Liver (tissue), 8 donors: ENCODE measurements at regions not wholly inside any gene's neighbourhood (a gene's known extent, or its start where the extent isn't known, plus 50 kb on each side); places are given as distances from the start of the nearest gene placed in this dataset.

Experiments
- DNase-seq: peaks from one replicate; pipeline ENCODE4 v3.0.0-alpha.2; 2017; ENCODE audit warnings: low spot score
- H3K27ac ChIP-seq, 2 donors: one replicate each; pipeline ENCODE4 v1.7.0; 2013; ENCODE audit warnings: inconsistent platforms in 2 of 2, low read length in 2 of 2, control low read depth in 1 of 2, low read depth in 1 of 2, mild to moderate bottlenecking in 1 of 2
- H3K27me3 ChIP-seq, 4 donors: one replicate each; pipeline versions ENCODE4 v1.6.1 to v1.7.0; 2013; ENCODE audit warnings: low read length in 3 of 4, inconsistent platforms in 1 of 4, mild to moderate bottlenecking in 1 of 4, moderate library complexity in 1 of 4; ENCODE audit not compliant: control insufficient read depth in 4 of 4, insufficient read depth in 4 of 4
- H3K36me3 ChIP-seq, 4 donors: one replicate each; pipeline versions ENCODE4 v1.6.1 to v1.7.0; 2013; ENCODE audit warnings: low read length in 3 of 4, mild to moderate bottlenecking in 3 of 4, low read depth in 1 of 4, moderate library complexity in 1 of 4; ENCODE audit not compliant: control insufficient read depth in 4 of 4, insufficient read depth in 3 of 4
- H3K4me1 ChIP-seq, 4 donors: one replicate each; pipeline versions ENCODE4 v1.6.1 to v1.7.0; 2013; ENCODE audit warnings: low read length in 3 of 4, mild to moderate bottlenecking in 3 of 4, moderate library complexity in 1 of 4; ENCODE audit not compliant: control insufficient read depth in 4 of 4, insufficient read depth in 4 of 4
- H3K4me3 ChIP-seq, 3 donors: one replicate each; pipeline versions ENCODE4 v1.6.1 to v1.7.0; 2013; ENCODE audit warnings: low read length in 3 of 3, control low read depth in 1 of 3, low read depth in 1 of 3, mild to moderate bottlenecking in 1 of 3
- H3K9ac ChIP-seq, 2 donors: one replicate each; pipeline ENCODE4 v1.7.0; 2013; ENCODE audit warnings: low read length in 2 of 2, mild to moderate bottlenecking in 2 of 2, moderate library complexity in 2 of 2, control low read depth in 1 of 2, low read depth in 1 of 2
- H3K9me3 ChIP-seq, 4 donors: one replicate each; pipeline versions ENCODE4 v1.6.1 to v1.7.0; 2013; ENCODE audit warnings: low read length in 3 of 4; ENCODE audit not compliant: control insufficient read depth in 4 of 4
- CTCF ChIP-seq: fragments of 150-350 bp; IDR thresholded peaks from 2 replicates; pipeline ENCODE4 v1.5.1; 2017; ENCODE audit warnings: improper control_type of control experiment, low read depth, low read length; ENCODE audit not compliant: missing input control
- EGR1 ChIP-seq, 2 donors: IDR thresholded peaks; 2 replicates each; pipeline ENCODE4 v1.6.1; 2016 to 2018; ENCODE audit warnings: antibody characterized with exemption in 2 of 2, low read depth in 2 of 2
- FOXA1 ChIP-seq: IDR thresholded peaks from 2 replicates; pipeline ENCODE4 v1.6.1; 2016; ENCODE audit warnings: antibody characterized with exemption
- FOXA2 ChIP-seq: IDR thresholded peaks from 2 replicates; pipeline ENCODE4 v1.6.1; 2016; ENCODE audit warnings: antibody characterized with exemption
- GABPA ChIP-seq, 2 donors: IDR thresholded peaks in 1 of 2; conservative IDR thresholded peaks in 1 of 2; 2 replicates each; pipeline ENCODE4 v1.6.1; 2016; ENCODE audit warnings: antibody characterized with exemption in 2 of 2, mild to moderate bottlenecking in 1 of 2, moderate library complexity in 1 of 2
- HNF4A ChIP-seq, 2 donors: conservative IDR thresholded peaks; 2 replicates each; pipeline ENCODE4 v1.6.1; 2016; ENCODE audit warnings: antibody characterized with exemption in 2 of 2, mild to moderate bottlenecking in 2 of 2
- HNF4G ChIP-seq: IDR thresholded peaks from 2 replicates; pipeline ENCODE4 v1.6.1; 2016; ENCODE audit warnings: antibody characterized with exemption
- JUND ChIP-seq, 2 donors: IDR thresholded peaks; 2 replicates each; pipeline ENCODE4 v1.6.1; 2016; ENCODE audit warnings: antibody characterized with exemption in 2 of 2
- NR2F2 ChIP-seq: IDR thresholded peaks from 2 replicates; pipeline ENCODE4 v1.6.1; 2016; ENCODE audit warnings: antibody characterized with exemption
- RAD21 ChIP-seq, 2 donors: IDR thresholded peaks; 2 replicates each; pipeline ENCODE4 v1.6.1; 2016; ENCODE audit warnings: antibody characterized with exemption in 2 of 2, mild to moderate bottlenecking in 2 of 2
- REST ChIP-seq: IDR thresholded peaks from 2 replicates; pipeline ENCODE4 v1.6.1; 2016; ENCODE audit warnings: antibody characterized with exemption, mild to moderate bottlenecking
- RXRA ChIP-seq, 2 donors: IDR thresholded peaks; 2 replicates each; pipeline ENCODE4 v1.6.1; 2017 to 2018; ENCODE audit warnings: antibody characterized with exemption in 2 of 2, mild to moderate bottlenecking in 1 of 2
- SP1 ChIP-seq: IDR thresholded peaks from 2 replicates; pipeline ENCODE4 v1.6.1; 2018; ENCODE audit warnings: antibody characterized with exemption, mild to moderate bottlenecking
- TAF1 ChIP-seq: conservative IDR thresholded peaks from 2 replicates; pipeline ENCODE4 v1.6.1; 2016; ENCODE audit warnings: antibody characterized with exemption, mild to moderate bottlenecking
- YY1 ChIP-seq: IDR thresholded peaks from 2 replicates; pipeline ENCODE4 v1.6.1; 2016; ENCODE audit warnings: antibody characterized with exemption, mild to moderate bottlenecking
- WGBS: extraction: QIAGEN DNeasy Blood & Tissue Kit; methylation state at CpG from one replicate; pipeline ENCODE4 v1.1.7; 2013; 5-methylcytosine and 5-hydroxymethylcytosine counted together
- TF ChIP-seq, protein P1 (sequence below): IDR thresholded peaks from 2 replicates; pipeline ENCODE4 v1.6.1; 2016; ENCODE audit warnings: antibody characterized with exemption
- TF ChIP-seq, protein P2 (sequence below): IDR thresholded peaks from 2 replicates; pipeline ENCODE4 v1.6.1; 2016; ENCODE audit warnings: antibody characterized with exemption
- TF ChIP-seq, protein P3 (sequence below): IDR thresholded peaks from 2 replicates; pipeline ENCODE4 v1.6.1; 2016; ENCODE audit warnings: antibody characterized with exemption
- donor health status: healthy.
- donor health status: healthy.
- donor health status: healthy.
- donor health status: healthy.
- donor health status: healthy.

- TF ChIP-seq SP1: no peak
- TF ChIP-seq, protein P1, sequence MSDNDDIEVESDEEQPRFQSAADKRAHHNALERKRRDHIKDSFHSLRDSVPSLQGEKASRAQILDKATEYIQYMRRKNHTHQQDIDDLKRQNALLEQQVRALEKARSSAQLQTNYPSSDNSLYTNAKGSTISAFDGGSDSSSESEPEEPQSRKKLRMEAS: no peak
- no peak for TF ChIP-seq RAD21 (IDR thresholded peaks at IDR 0.05)
- TF ChIP-seq TAF1: no peak
- TF ChIP-seq GABPA (IDR thresholded peaks at IDR 0.05 in 1 of 2, conservative IDR thresholded peaks at IDR 0.05 in 1 of 2): no peak
- TF ChIP-seq RXRA (IDR thresholded peaks at IDR 0.05): no peak
- TF ChIP-seq HNF4A (conservative IDR thresholded peaks at IDR 0.05): no peak
- TF ChIP-seq HNF4G: no peak
- no peak for TF ChIP-seq YY1
Measured at GRCh38 chr10:15432266-15432665, 61.2 kb upstream of the FAM171A1 start (continued).

- Histone ChIP-seq H3K27me3 (no peaks in the 10 kb centered on the region), H3K4me1 (no peaks in the 10 kb centered on the region), H3K36me3 (no peaks in the 10 kb centered on the region), H3K4me3 (no peak overlapping the region), H3K9me3 (no peaks in the 10 kb centered on the region), H3K9ac (no peak overlapping the region), H3K27ac (no peak overlapping the region)
- TF ChIP-seq RXRA (IDR thresholded peaks at IDR 0.05) (no peak), TAF1 (no peak), GABPA (IDR thresholded peaks at IDR 0.05 in 1 of 2, conservative IDR thresholded peaks at IDR 0.05 in 1 of 2) (no peak), NR2F2 (no peak)
- TF ChIP-seq, protein P1: no peak
- TF ChIP-seq, protein P2, sequence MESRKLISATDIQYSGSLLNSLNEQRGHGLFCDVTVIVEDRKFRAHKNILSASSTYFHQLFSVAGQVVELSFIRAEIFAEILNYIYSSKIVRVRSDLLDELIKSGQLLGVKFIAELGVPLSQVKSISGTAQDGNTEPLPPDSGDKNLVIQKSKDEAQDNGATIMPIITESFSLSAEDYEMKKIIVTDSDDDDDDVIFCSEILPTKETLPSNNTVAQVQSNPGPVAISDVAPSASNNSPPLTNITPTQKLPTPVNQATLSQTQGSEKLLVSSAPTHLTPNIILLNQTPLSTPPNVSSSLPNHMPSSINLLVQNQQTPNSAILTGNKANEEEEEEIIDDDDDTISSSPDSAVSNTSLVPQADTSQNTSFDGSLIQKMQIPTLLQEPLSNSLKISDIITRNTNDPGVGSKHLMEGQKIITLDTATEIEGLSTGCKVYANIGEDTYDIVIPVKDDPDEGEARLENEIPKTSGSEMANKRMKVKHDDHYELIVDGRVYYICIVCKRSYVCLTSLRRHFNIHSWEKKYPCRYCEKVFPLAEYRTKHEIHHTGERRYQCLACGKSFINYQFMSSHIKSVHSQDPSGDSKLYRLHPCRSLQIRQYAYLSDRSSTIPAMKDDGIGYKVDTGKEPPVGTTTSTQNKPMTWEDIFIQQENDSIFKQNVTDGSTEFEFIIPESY: no peak
- DNase-seq: no peak
- 82% methylated on average over 7 of the region's 7 CpGs for WGBS
Measured at GRCh38 chr10:15430969-15431771, 60.1 kb upstream of the FAM171A1 start.

DNA sequence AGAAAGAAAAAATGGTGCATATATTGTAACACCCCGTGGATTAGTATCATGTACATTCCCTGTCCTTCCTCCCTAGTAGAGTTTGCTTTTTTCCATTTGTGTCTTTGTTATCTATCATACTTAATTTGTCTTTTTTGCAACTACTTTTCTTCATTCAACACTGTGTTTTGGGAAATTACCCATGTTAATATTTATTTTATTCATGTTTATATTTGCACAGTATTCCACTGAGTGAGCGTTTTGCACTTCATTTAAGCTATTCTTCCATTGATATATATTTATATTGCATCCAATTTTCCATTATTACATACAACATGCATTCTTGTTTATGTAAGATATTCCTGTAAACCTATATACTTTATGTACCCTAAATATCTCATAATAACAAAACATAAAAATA is 57.6 kb upstream of the FAM171A1 start:
- Histone ChIP-seq H3K4me3 (no peak overlapping the region), H3K27ac (no peak overlapping the region), H3K9ac (no peak overlapping the region), H3K27me3 (no peaks in the 10 kb centered on the region), H3K4me1 (no peaks in the 10 kb centered on the region), H3K36me3 (no peaks in the 10 kb centered on the region), H3K9me3 (no peaks in the 10 kb centered on the region)
- TF ChIP-seq JUND (IDR thresholded peaks at IDR 0.05) (no peak), FOXA2 (no peak), TAF1 (no peak), EGR1 (IDR thresholded peaks at IDR 0.05; ENCODE audit: low read depth in 2 of 2) (no peak), FOXA1 (no peak), RAD21 (IDR thresholded peaks at IDR 0.05) (no peak), SP1 (no peak), GABPA (IDR thresholded peaks at IDR 0.05 in 1 of 2, conservative IDR thresholded peaks at IDR 0.05 in 1 of 2) (no peak), CTCF (no peak), NR2F2 (no peak), YY1 (no peak), REST (no peak), HNF4G (no peak), RXRA (IDR thresholded peaks at IDR 0.05) (no peak), HNF4A (conservative IDR thresholded peaks at IDR 0.05) (no peak)
- TF ChIP-seq, protein P3, sequence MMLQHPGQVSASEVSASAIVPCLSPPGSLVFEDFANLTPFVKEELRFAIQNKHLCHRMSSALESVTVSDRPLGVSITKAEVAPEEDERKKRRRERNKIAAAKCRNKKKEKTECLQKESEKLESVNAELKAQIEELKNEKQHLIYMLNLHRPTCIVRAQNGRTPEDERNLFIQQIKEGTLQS: no peak
- TF ChIP-seq, protein P2: no peak
- TF ChIP-seq, protein P1: no peak
- WGBS: 58% methylated on average over 2 of the region's 2 CpGs
- DNase-seq: no peak
